ENCODE measurements at regions not wholly inside any gene's neighbourhood (a gene's known extent, or its start where the extent isn't known, plus 50 kb on each side); places are given as distances from the start of the nearest gene placed in this dataset.

- DNase-seq: no peak
These were observed 79.3 kb downstream of the PCTP start for GRCh38 chr17:55829995-55830612.

- DNase-seq: no peak
These were observed 80.0 kb downstream of the PCTP start for GRCh38 chr17:55830699-55831471.

GRCh38 chr17:55833306-55833705 is 82.5 kb downstream of the PCTP start:
- DNase-seq: no peak

GRCh38 chr17:55842405-55843158 is 91.7 kb downstream of the PCTP start:
- no peak for DNase-seq

GRCh38 chr17:55843785-55844184 is 92.9 kb downstream of the PCTP start:
- no peak for DNase-seq

GRCh38 chr17:55845385-55845784 is 94.5 kb downstream of the PCTP start:
- DNase-seq: peak; percentile 79

GRCh38 chr17:55846745-55847144 is 95.9 kb downstream of the PCTP start:
- no peak for DNase-seq

GRCh38 chr17:55852734-55853133 is 101.9 kb downstream of the PCTP start:
- DNase-seq: no peak

- no peak for DNase-seq
These were observed 108.5 kb downstream of the PCTP start for GRCh38 chr17:55859301-55859795.

- DNase-seq: no peak
These were observed 114.4 kb downstream of the PCTP start for GRCh38 chr17:55865072-55865762.

GRCh38 chr17:55870044-55870443 is 119.2 kb downstream of the PCTP start:
- no peak for DNase-seq

- DNase-seq: no peak
These were observed 121.5 kb downstream of the PCTP start for GRCh38 chr17:55872374-55872773.

- DNase-seq: no peak
These were observed 122.3 kb downstream of the PCTP start for GRCh38 chr17:55873017-55873758.

GRCh38 chr17:55883149-55883548 is 132.3 kb downstream of the PCTP start:
- no peak for DNase-seq

GRCh38 chr17:55887531-55887930 is 136.7 kb downstream of the PCTP start:
- DNase-seq: no peak

GRCh38 chr17:55889271-55889670 is 138.4 kb downstream of the PCTP start:
- no peak for DNase-seq

GRCh38 chr17:55895112-55895759 is 144.4 kb downstream of the PCTP start:
- no peak for DNase-seq

GRCh38 chr17:55897301-55897700 is 146.4 kb downstream of the PCTP start:
- no peak for DNase-seq

- no peak for DNase-seq
These were observed 147.3 kb downstream of the PCTP start for GRCh38 chr17:55898195-55898594.

GRCh38 chr17:55900188-55900587 is 149.3 kb downstream of the PCTP start:
- no peak for DNase-seq

- no peak for DNase-seq
These were observed 152.3 kb downstream of the PCTP start for GRCh38 chr17:55903028-55903690.
